Activated T-helper 2 cell treated with anti-CD3 and anti-CD28 coated beads, Interferon-gamma antibody, Interleukin-2, Interleukin-4, amounts not matched to agents 10 μg/mL and 5 μg/mL and 100 μg/mL, durations not matched to agents 14 hours and 24 hours and 36 hours (primary cell): ENCODE measurements at regions not wholly inside any gene's neighbourhood (a gene's known extent, or its start where the extent isn't known, plus 50 kb on each side); places are given as distances from the start of the nearest gene placed in this dataset.

ENCODE experiments used
- DNase-seq: peaks from one replicate; pipeline ENCODE4 v3.0.0; 2021; ENCODE audit warnings: low spot score
- H3K27ac Mint-ChIP-seq: one replicate; pipeline ENCODE4 v1.8.0; 2021; ENCODE audit warnings: mixed read lengths
- H3K27me3 Mint-ChIP-seq: one replicate; pipeline ENCODE4 v1.8.0; 2021; ENCODE audit warnings: low read depth, mixed read lengths
- H3K36me3 Mint-ChIP-seq: one replicate; pipeline ENCODE4 v1.8.0; 2021; ENCODE audit warnings: low read depth, mixed read lengths
- H3K4me1 Mint-ChIP-seq: one replicate; pipeline ENCODE4 v1.8.0; 2021; ENCODE audit warnings: low read depth, mixed read lengths
- H3K4me3 Mint-ChIP-seq: one replicate; pipeline ENCODE4 v1.8.0; 2021; ENCODE audit warnings: low read depth, mild to moderate bottlenecking, moderate library complexity, mixed read lengths
- H3K9me3 Mint-ChIP-seq: one replicate; pipeline ENCODE4 v1.8.0; 2021; ENCODE audit warnings: mixed read lengths
- intact Hi-C: fragments of 100-400 bp; cut with micrococcal nuclease; formaldehyde crosslinking; loops from one replicate; pipeline ENCODE4 v1.15.1; 2023

- intact Hi-C loops, result no loop called here
- Mint-ChIP-seq H3K4me3 (no peak overlapping the region), H3K36me3 (no peaks in the 10 kb centered on the region), H3K27ac (no peak overlapping the region), H3K27me3 (no peaks in the 10 kb centered on the region), H3K4me1 (no peaks in the 10 kb centered on the region), H3K9me3 (peaks cover 10% of the 10 kb centered on the region)
- DNase-seq, result no peak
Observed at GRCh38 chr1:69475021-69475420, 92.7 kb upstream of the LRRC7 start.

GRCh38 chr1:69479734-69480133, 88.0 kb upstream of the LRRC7 start:
- no peaks in the 10 kb centered on the region for H3K36me3 Mint-ChIP-seq
- H3K9me3 Mint-ChIP-seq, result peaks cover 7% of the 10 kb centered on the region
- no peaks in the 10 kb centered on the region for H3K4me1 Mint-ChIP-seq
- no peak overlapping the region for H3K27ac Mint-ChIP-seq
- intact Hi-C loops, result no loop called here
- no peak for DNase-seq
- H3K4me3 Mint-ChIP-seq, result no peak overlapping the region
- no peaks in the 10 kb centered on the region for H3K27me3 Mint-ChIP-seq

DNA sequence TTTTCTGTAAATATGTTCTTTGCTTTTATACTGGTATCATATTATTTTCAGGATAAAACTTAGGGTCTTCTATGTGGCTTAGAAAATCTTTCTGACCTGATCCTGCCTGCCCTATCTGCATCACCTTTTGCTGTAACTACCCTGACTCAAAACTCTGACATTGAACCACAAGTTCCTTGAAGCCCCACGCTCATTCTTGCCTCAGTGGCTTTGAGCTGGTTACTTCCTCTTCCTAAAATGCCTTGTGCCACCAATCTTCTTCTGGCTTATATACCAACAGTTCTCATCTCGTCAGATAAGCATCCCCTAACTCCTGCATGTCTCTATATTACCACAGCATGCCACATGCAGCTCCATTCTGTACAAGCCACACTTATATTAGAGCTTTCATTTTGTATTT, 84.5 kb upstream of the LRRC7 start:
- Mint-ChIP-seq H3K4me1 (no peaks in the 10 kb centered on the region), H3K4me3 (no peak overlapping the region), H3K27ac (no peak overlapping the region), H3K27me3 (no peaks in the 10 kb centered on the region), H3K9me3 (peaks cover 10% of the 10 kb centered on the region), H3K36me3 (no peaks in the 10 kb centered on the region)
- intact Hi-C loops, result no loop called here
- no peak for DNase-seq

DNA sequence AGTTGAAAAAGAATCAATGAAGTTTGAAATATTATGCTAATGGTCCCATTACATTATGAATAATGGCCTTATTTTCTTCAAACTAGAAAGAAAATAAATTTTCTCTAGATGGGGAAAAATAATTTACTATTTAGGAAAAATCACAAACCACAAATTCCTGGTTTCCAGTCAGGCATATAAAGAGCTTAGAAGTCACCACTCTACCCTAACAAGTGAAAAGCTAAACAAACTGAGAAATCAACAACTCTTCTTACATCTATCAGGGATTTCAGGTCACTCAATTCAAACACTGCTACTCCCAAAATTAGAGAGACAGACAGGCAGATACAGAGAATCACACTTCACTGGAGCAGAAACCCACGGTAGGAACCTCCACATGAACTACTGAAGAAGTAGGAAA, 82.1 kb upstream of the LRRC7 start:
- intact Hi-C loops, result no loop called here
- Mint-ChIP-seq H3K9me3 (peaks cover 15% of the 10 kb centered on the region), H3K4me3 (no peak overlapping the region), H3K27me3 (no peaks in the 10 kb centered on the region), H3K27ac (no peak overlapping the region), H3K36me3 (no peaks in the 10 kb centered on the region), H3K4me1 (no peaks in the 10 kb centered on the region)
- no peak for DNase-seq

GRCh38 chr1:69491416-69491815, 76.3 kb upstream of the LRRC7 start:
- Mint-ChIP-seq H3K27me3 (no peaks in the 10 kb centered on the region), H3K4me1 (no peaks in the 10 kb centered on the region), H3K36me3 (no peaks in the 10 kb centered on the region), H3K4me3 (no peak overlapping the region), H3K9me3 (peaks cover 11% of the 10 kb centered on the region), H3K27ac (no peak overlapping the region)
- intact Hi-C loops, result no loop called here
- DNase-seq, result no peak

DNA sequence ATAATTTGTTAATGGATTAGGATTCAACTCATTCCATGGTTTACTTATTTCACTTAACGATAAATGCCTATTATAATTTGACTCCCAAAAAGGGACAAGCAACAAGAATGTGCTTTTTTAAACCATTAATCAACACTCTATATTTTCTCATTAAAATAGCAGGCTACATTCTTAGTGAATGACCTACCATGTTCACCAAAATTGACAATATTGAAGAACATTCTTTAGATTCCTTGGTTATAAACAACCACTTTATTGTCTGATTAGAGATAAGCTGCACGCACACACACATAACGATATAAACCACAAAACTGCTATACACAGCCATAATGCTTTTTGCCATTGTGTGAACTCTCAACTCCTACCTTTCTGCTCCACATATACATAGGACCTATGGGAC, 75.4 kb upstream of the LRRC7 start:
- intact Hi-C loops, result no loop called here
- peaks cover 11% of the 10 kb centered on the region for H3K9me3 Mint-ChIP-seq
- H3K27ac Mint-ChIP-seq, result no peak overlapping the region

DNA sequence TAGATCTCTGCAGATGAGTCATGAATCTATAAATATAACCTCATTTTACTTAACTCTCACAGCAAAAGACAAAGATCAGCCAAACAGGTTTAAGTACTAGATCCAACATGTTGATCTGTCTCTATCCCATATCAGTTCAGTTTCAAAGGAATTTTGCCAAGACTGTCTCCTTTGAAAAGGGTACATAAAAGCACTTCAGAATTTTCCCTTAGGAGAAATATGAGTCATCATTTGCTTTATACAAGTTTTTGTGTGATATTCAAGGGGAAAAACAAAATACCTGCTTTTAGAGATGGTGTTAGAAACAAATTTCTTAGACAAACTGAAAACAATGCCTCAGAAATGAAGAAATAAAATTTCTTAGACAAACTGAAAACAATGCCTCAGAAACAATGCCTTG, 73.5 kb upstream of the LRRC7 start:
- Mint-ChIP-seq H3K4me1 (no peaks in the 10 kb centered on the region), H3K27ac (no peak overlapping the region), H3K27me3 (no peaks in the 10 kb centered on the region), H3K36me3 (no peaks in the 10 kb centered on the region), H3K4me3 (no peak overlapping the region), H3K9me3 (no peaks in the 10 kb centered on the region)
- DNase-seq, result no peak
- intact Hi-C loops, result no loop called here

More for the DNA sequence above, 75.4 kb upstream of the LRRC7 start:
- H3K36me3 Mint-ChIP-seq, result no peaks in the 10 kb centered on the region
- no peaks in the 10 kb centered on the region for H3K27me3 Mint-ChIP-seq
- no peak overlapping the region for H3K4me3 Mint-ChIP-seq
- DNase-seq, result no peak
- H3K4me1 Mint-ChIP-seq, result no peaks in the 10 kb centered on the region

GRCh38 chr1:69497441-69498221, 70.1 kb upstream of the LRRC7 start:
- Mint-ChIP-seq H3K4me1 (no peaks in the 10 kb centered on the region), H3K36me3 (no peaks in the 10 kb centered on the region), H3K27me3 (no peaks in the 10 kb centered on the region), H3K4me3 (no peak overlapping the region), H3K9me3 (no peaks in the 10 kb centered on the region), H3K27ac (no peak overlapping the region)
- DNase-seq, result no peak
- intact Hi-C loops, result no loop called here

DNA sequence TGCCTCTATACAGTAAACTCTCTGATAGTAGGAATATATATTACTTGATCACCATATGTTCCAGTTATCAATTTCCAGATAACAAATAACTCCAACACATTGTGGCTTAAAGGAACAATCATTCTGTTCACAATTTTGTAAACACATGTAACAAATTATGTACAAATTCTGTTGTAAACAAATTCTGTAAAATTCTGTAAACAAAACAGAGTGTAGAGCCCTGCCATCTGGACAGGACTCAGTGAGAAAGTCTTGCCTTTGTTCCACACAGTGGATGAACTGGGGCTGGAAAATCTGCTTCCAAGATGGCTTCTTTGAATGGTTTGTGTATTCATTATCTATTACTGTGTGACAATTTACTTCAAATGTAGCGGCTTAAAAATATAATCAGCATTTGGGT, 69.0 kb upstream of the LRRC7 start:
- intact Hi-C loops, result no loop called here

DNA sequence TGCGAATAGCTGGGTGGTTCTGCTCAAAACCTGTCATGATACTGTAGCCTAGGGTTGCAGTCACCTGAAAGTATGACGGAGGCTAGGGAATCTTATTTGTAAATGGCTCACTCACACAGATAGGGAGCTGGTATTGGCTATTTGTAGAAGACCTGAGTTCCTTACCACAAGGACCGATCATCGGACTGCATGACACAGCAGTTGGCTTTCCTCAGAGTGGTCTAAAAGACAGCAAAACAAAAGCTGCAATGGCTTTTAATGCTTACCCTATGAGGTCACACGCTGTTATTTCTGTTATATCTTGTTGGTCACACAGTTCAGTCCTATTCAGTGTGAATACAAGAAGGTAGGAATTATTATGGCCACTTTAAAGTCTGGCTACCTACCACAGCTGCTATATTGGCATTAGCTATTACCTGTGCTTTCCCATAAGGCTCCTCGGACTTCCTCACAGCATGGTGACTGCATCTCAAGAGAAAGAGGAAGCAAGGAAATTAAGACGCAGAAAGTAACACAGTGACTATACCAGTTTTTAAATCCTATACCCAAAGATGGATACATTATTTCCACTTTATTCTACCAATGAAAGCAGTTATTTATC, 68.4 kb upstream of the LRRC7 start:
- H3K4me3 Mint-ChIP-seq, result no peak overlapping the region
- no peaks in the 10 kb centered on the region for H3K4me1 Mint-ChIP-seq
- intact Hi-C loops, result no loop called here
- no peaks in the 10 kb centered on the region for H3K27me3 Mint-ChIP-seq
- no peaks in the 10 kb centered on the region for H3K9me3 Mint-ChIP-seq
- no peaks in the 10 kb centered on the region for H3K36me3 Mint-ChIP-seq
- DNase-seq, result no peak
- H3K27ac Mint-ChIP-seq, result no peak overlapping the region

More for the DNA sequence above, 69.0 kb upstream of the LRRC7 start:
- DNase-seq, result no peak
- no peaks in the 10 kb centered on the region for H3K36me3 Mint-ChIP-seq
- H3K27me3 Mint-ChIP-seq, result no peaks in the 10 kb centered on the region
- H3K27ac Mint-ChIP-seq, result no peak overlapping the region
- no peaks in the 10 kb centered on the region for H3K4me1 Mint-ChIP-seq
- H3K9me3 Mint-ChIP-seq, result no peaks in the 10 kb centered on the region
- H3K4me3 Mint-ChIP-seq, result no peak overlapping the region

DNA sequence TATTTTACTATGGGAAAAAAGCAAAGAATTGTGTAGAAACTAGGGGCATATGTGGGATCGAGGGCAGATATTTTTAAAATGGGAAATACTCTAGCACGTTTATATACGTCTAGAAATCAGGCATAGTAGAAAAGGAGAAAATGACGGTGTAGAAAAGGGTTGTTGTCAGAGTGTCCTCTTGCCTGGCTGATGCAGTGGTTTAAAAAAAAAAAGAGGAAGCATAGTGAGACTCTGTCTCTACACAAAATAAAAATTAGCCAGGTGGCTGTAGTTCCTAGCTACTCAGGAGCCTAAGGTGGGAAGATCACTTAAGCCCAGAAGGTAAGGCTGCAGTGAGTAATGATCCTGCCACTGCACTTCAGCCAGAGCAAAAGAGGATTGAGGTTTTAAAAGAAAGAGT, 64.7 kb upstream of the LRRC7 start:
- H3K9me3 Mint-ChIP-seq, result no peaks in the 10 kb centered on the region
- no peak overlapping the region for H3K4me3 Mint-ChIP-seq
- H3K4me1 Mint-ChIP-seq, result no peaks in the 10 kb centered on the region
- no peak for DNase-seq
- no peak overlapping the region for H3K27ac Mint-ChIP-seq
- no peaks in the 10 kb centered on the region for H3K27me3 Mint-ChIP-seq
- intact Hi-C loops, result no loop called here
- H3K36me3 Mint-ChIP-seq, result no peaks in the 10 kb centered on the region

- no peak for DNase-seq
- no peak overlapping the region for H3K27ac Mint-ChIP-seq
- intact Hi-C loops, result no loop called here
- H3K4me1 Mint-ChIP-seq, result no peaks in the 10 kb centered on the region
- no peaks in the 10 kb centered on the region for H3K9me3 Mint-ChIP-seq
- no peaks in the 10 kb centered on the region for H3K27me3 Mint-ChIP-seq
- H3K36me3 Mint-ChIP-seq, result no peaks in the 10 kb centered on the region
- no peak overlapping the region for H3K4me3 Mint-ChIP-seq
Observed at GRCh38 chr1:69504730-69505252, 62.9 kb upstream of the LRRC7 start.

- Mint-ChIP-seq H3K4me3 (no peak overlapping the region), H3K27ac (no peak overlapping the region), H3K9me3 (no peaks in the 10 kb centered on the region), H3K36me3 (no peaks in the 10 kb centered on the region), H3K27me3 (no peaks in the 10 kb centered on the region), H3K4me1 (no peaks in the 10 kb centered on the region)
- intact Hi-C loops, result no loop called here
- DNase-seq, result no peak
Observed at GRCh38 chr1:69506311-69506710, 61.4 kb upstream of the LRRC7 start.
